Fibroblast of skin of back (primary cell): ENCODE measurements at regions not wholly inside any gene's neighbourhood (a gene's known extent, or its start where the extent isn't known, plus 50 kb on each side); places are given as distances from the start of the nearest gene placed in this dataset.
A peak's percentile ranks its signal among the peaks of the same experiment; 100 is the strongest.

ENCODE experiments used
- DNase-seq: peaks from one replicate; pipeline ENCODE4 v3.0.0-alpha.2; 2013

- DNase-seq: peak; percentile 17
Measured at GRCh38 chr4:181478656-181479055, 764.5 kb upstream of the TENM3 start.

GRCh38 chr4:181479141-181479540 lies 764.1 kb upstream of the TENM3 start:
- no peak for DNase-seq

- DNase-seq: no peak
Measured at GRCh38 chr4:181484396-181484795, 758.8 kb upstream of the TENM3 start.

- DNase-seq: no peak
Measured at GRCh38 chr4:181488926-181489325, 754.3 kb upstream of the TENM3 start.

- DNase-seq: no peak
Measured at GRCh38 chr4:181498148-181498547, 745.1 kb upstream of the TENM3 start.

GRCh38 chr4:181502611-181503010 lies 740.6 kb upstream of the TENM3 start:
- DNase-seq: no peak

- DNase-seq: no peak
Measured at GRCh38 chr4:181503687-181504390, 739.4 kb upstream of the TENM3 start.

- DNase-seq: no peak
Measured at GRCh38 chr4:181504924-181505323, 738.3 kb upstream of the TENM3 start.

GRCh38 chr4:181507180-181507835 lies 735.9 kb upstream of the TENM3 start:
- DNase-seq: no peak

- no peak for DNase-seq
Measured at GRCh38 chr4:181507938-181508337, 735.3 kb upstream of the TENM3 start.

GRCh38 chr4:181508601-181509000 lies 734.6 kb upstream of the TENM3 start:
- DNase-seq: no peak

GRCh38 chr4:181509073-181509472 lies 734.1 kb upstream of the TENM3 start:
- no peak for DNase-seq

- DNase-seq: no peak
Measured at GRCh38 chr4:181517491-181517890, 725.7 kb upstream of the TENM3 start.

GRCh38 chr4:181520790-181521189 lies 722.4 kb upstream of the TENM3 start:
- DNase-seq: no peak

- no peak for DNase-seq
Measured at GRCh38 chr4:181523973-181524372, 719.2 kb upstream of the TENM3 start.

- DNase-seq: no peak
Measured at GRCh38 chr4:181524499-181524898, 718.7 kb upstream of the TENM3 start.

GRCh38 chr4:181525634-181526033 lies 717.6 kb upstream of the TENM3 start:
- no peak for DNase-seq

GRCh38 chr4:181528570-181529184 lies 714.5 kb upstream of the TENM3 start:
- peak; percentile 71 for DNase-seq

GRCh38 chr4:181529537-181529936 lies 713.7 kb upstream of the TENM3 start:
- no peak for DNase-seq

- DNase-seq: no peak
Measured at GRCh38 chr4:181536196-181536746, 706.9 kb upstream of the TENM3 start.

- DNase-seq: no peak
Measured at GRCh38 chr4:181536811-181537434, 706.3 kb upstream of the TENM3 start.

- no peak for DNase-seq
Measured at GRCh38 chr4:181538431-181538830, 704.8 kb upstream of the TENM3 start.

GRCh38 chr4:181541396-181541795 lies 701.8 kb upstream of the TENM3 start:
- no peak for DNase-seq
